GM12878 (cell line): ENCODE measurements at regions not wholly inside any gene's neighbourhood (a gene's known extent, or its start where the extent isn't known, plus 50 kb on each side); places are given as distances from the start of the nearest gene placed in this dataset.

Source experiments
- ATAC-seq: fragments of 200-7000 bp; cut with Tn5 transposase; 3 replicates; pipeline ENCODE4 v1.9.1; 2020; ENCODE audit warnings: mild to moderate bottlenecking, moderate library complexity
- BruUV-seq: library from RNA; stranded (reverse); fragments of 400-500 nt; replicated peaks from 2 replicates; lab custom pipeline; 2021; lab: Mats Ljungman, UMichigan
- CTCF ChIA-PET: fragments of 300-600 bp; sonication (Branson Sonifier 250); formaldehyde crosslinking; extraction: SDS; loops from one replicate; lab custom pipeline; 2021; ENCODE audit warnings: inconsistent platforms; lab: Yijun Ruan, JAX
- POLR2A ChIA-PET: fragments of 350-600 bp; formaldehyde crosslinking; extraction: SDS; loops from one replicate; lab custom pipeline; 2021; ENCODE audit warnings: inconsistent platforms; lab: Charles Lee
- RAD21 ChIA-PET: fragments of 300-600 bp; sonication (Branson Sonifier 250); formaldehyde crosslinking; loops from one replicate; lab custom pipeline; 2023; ENCODE audit warnings: antibody characterized with exemption; ENCODE audit not compliant: unreplicated experiment; lab: Charles Lee
- SMC1A ChIA-PET: fragments of 300-600 bp; sonication (Branson Sonifier 250); formaldehyde crosslinking; loops from one replicate; lab custom pipeline; 2023; ENCODE audit not compliant: unreplicated experiment, uncharacterized antibody; lab: Charles Lee
- DNase-seq: peaks from one replicate; pipeline ENCODE4 v3.0.0-alpha.2; 2011; ENCODE audit warnings: low read depth, low spot score
- FAIRE-seq: peaks from 3 replicates; lab custom pipeline; 2011; peaks lifted over from hg19 to GRCh38; lab: Jason Lieb, UNC
- H2AFZ ChIP-seq: 2 replicates; pipeline ENCODE4 v1.6.0; 2011; ENCODE audit warnings: low read depth, low read length, control low read depth; ENCODE audit not compliant: control insufficient read depth
- H3K27ac ChIP-seq: 2 replicates; pipeline ENCODE4 v1.5.1; 2011; ENCODE audit warnings: control low read depth; ENCODE audit not compliant: control insufficient read depth, insufficient read depth
- H3K27me3 ChIP-seq, 2 experiments: replicated peaks in 1 of 2; 2 replicates each; pipeline versions ENCODE4 v1.6.0 to v1.6.1; 2011; ENCODE audit warnings: low read length in 1 of 2; ENCODE audit not compliant: control insufficient read depth in 2 of 2, insufficient read depth in 2 of 2
- H3K36me3 ChIP-seq, 2 experiments: 2 replicates each; pipeline ENCODE4 v1.5.1; 2011; ENCODE audit warnings: low read length in 1 of 2; ENCODE audit not compliant: control insufficient read depth in 2 of 2, insufficient read depth in 2 of 2
- H3K4me1 ChIP-seq: 2 replicates; pipeline ENCODE4 v1.6.1; 2011; ENCODE audit warnings: mild to moderate bottlenecking, low read length, moderate library complexity, mixed read lengths; ENCODE audit not compliant: control insufficient read depth, insufficient read depth
- H3K4me2 ChIP-seq: 2 replicates; pipeline ENCODE4 v1.6.0; 2011; ENCODE audit warnings: control low read depth; ENCODE audit not compliant: control insufficient read depth, insufficient read depth
- H3K4me3 ChIP-seq: fragments of 200-600 bp; sonication (generic); 2 replicates; pipeline ENCODE4 v1.5.1; 2016
- H3K79me2 ChIP-seq: 2 replicates; pipeline ENCODE4 v1.6.0; 2011; ENCODE audit warnings: low read length; ENCODE audit not compliant: control insufficient read depth, insufficient read depth
- H3K9ac ChIP-seq: 2 replicates; pipeline ENCODE4 v1.8.0; 2011; ENCODE audit warnings: low read length, control low read depth, mixed read lengths; ENCODE audit not compliant: control insufficient read depth, insufficient read depth
- H3K9me3 ChIP-seq: replicated peaks from 3 replicates; pipeline ENCODE4 v1.5.1; 2011; ENCODE audit warnings: mild to moderate bottlenecking, low read length; ENCODE audit not compliant: control insufficient read depth, insufficient read depth
- H4K20me1 ChIP-seq: 2 replicates; pipeline ENCODE4 v1.6.0; 2011; ENCODE audit not compliant: control insufficient read depth, insufficient read depth
- PRDM15 ChIP-seq: fragments of 450-650 bp; formaldehyde crosslinking; IDR thresholded peaks from 2 replicates; pipeline ENCODE4 v1.4.0; 2020; ENCODE audit warnings: mild to moderate bottlenecking, moderate library complexity
- RCOR1 ChIP-seq: conservative IDR thresholded peaks from 2 replicates; pipeline ENCODE4 v1.6.1; 2012; ENCODE audit warnings: low read depth, low read length, improper control_type of control experiment
- SMAD5 ChIP-seq: IDR thresholded peaks from 2 replicates; pipeline ENCODE4 v1.6.1; 2016; ENCODE audit warnings: antibody characterized with exemption, low read depth
- SPI1 ChIP-seq: IDR thresholded peaks from 2 replicates; pipeline ENCODE4 v1.6.1; 2011; ENCODE audit warnings: low read depth, mild to moderate bottlenecking, low read length, moderate library complexity, borderline replicate concordance; ENCODE audit not compliant: insufficient read depth
- TCF3 ChIP-seq: IDR thresholded peaks from 2 replicates; pipeline ENCODE4 v1.6.1; 2012; ENCODE audit warnings: low read depth, mild to moderate bottlenecking, low read length, borderline replicate concordance; ENCODE audit not compliant: insufficient read depth
- TCF7 ChIP-seq: IDR thresholded peaks from 2 replicates; pipeline ENCODE4 v1.6.1; 2014; ENCODE audit warnings: antibody characterized with exemption, borderline replicate concordance
- WRNIP1 ChIP-seq: IDR thresholded peaks from 2 replicates; pipeline ENCODE4 v1.6.1; 2011; ENCODE audit warnings: low read depth, low read length, improper control_type of control experiment, borderline replicate concordance
- ZBTB11 ChIP-seq: fragments of 450-650 bp; formaldehyde crosslinking; IDR thresholded peaks from 2 replicates; pipeline ENCODE4 v1.5.0; 2022; ENCODE audit warnings: mild to moderate bottlenecking, missing genetic modification characterization
- ZBTB33 ChIP-seq: fragments of 450-650 bp; IDR thresholded peaks from 2 replicates; pipeline ENCODE4 v1.6.1; 2017; ENCODE audit warnings: mild to moderate bottlenecking
- WGBS: methylation state at CpG from one replicate; pipeline ENCODE4 v1.1.6; 2016; ENCODE audit warnings: low lambda C conversion rate; ENCODE audit not compliant: insufficient replicate concordance, insufficient coverage; ENCODE audit errors: missing lambda C conversion rate; 5-methylcytosine and 5-hydroxymethylcytosine counted together
- in situ Hi-C: fragments of 300-500 bp; cut with MboI; formaldehyde crosslinking; loops from 9 replicates; pipeline ENCODE4 v1.14.3; 2018; ENCODE audit warnings: mixed read lengths
- intact Hi-C: fragments of 100-400 bp; cut with micrococcal nuclease; formaldehyde crosslinking; loops from one replicate; pipeline ENCODE4 v1.14.2; 2022; ENCODE audit not compliant: unreplicated experiment

- no peak for TF ChIP-seq ZBTB33
Observed at GRCh38 chr14:101435546-101435945, 125.7 kb upstream of the DIO3 start (continued).

- FAIRE-seq (no peak), ATAC-seq (no peak), DNase-seq (no peak)
- Histone ChIP-seq H3K27me3 (no peaks in the 10 kb centered on the region), H3K4me2 (no peak overlapping the region), H2AFZ (no peak overlapping the region), H3K4me3 (no peak overlapping the region), H4K20me1 (no peaks in the 10 kb centered on the region), H3K36me3 (no peaks in the 10 kb centered on the region), H3K79me2 (no peaks in the 10 kb centered on the region), H3K4me1 (no peaks in the 10 kb centered on the region), H3K9ac (no peak overlapping the region), H3K9me3 (no peaks in the 10 kb centered on the region), H3K27ac (no peak overlapping the region)
- CTCF ChIA-PET = no interaction called here
- WGBS = 21% methylated on average over 3 of the region's 3 CpGs
- POLR2A ChIA-PET = no interaction called here
- SMC1A ChIA-PET = no interaction called here
- in situ Hi-C loops (no loop called here), intact Hi-C loops (no loop called here)
- no TSS peak for BruUV-seq
- RAD21 ChIA-PET = no interaction called here
- TF ChIP-seq WRNIP1 = no peak
- no peak for TF ChIP-seq SPI1
- TF ChIP-seq RCOR1 = no peak
- TF ChIP-seq SMAD5 = no peak
- TF ChIP-seq TCF7 = no peak
- no peak for TF ChIP-seq TCF3
- no peak for TF ChIP-seq PRDM15 (CRISPR knock-in tag)
- TF ChIP-seq ZBTB11 (CRISPR knock-in tag) = no peak
Observed at GRCh38 chr14:101439023-101439422, 122.3 kb upstream of the DIO3 start.
